HG03139 (cell line): ENCODE measurements at regions not wholly inside any gene's neighbourhood (a gene's known extent, or its start where the extent isn't known, plus 50 kb on each side); places are given as distances from the start of the nearest gene placed in this dataset.

Experiments used
- ATAC-seq: cut with Tn5 transposase; IDR thresholded peaks from one replicate; pipeline ENCODE4 v1.9.1; 2021; ENCODE audit not compliant: unreplicated experiment

- ATAC-seq, result no peak
These were observed 273.1 kb downstream of the CLIC5 start for GRCh38 chr6:45742591-45742990.

GRCh38 chr6:45741437-45742171 lies 274.1 kb downstream of the CLIC5 start:
- ATAC-seq, result peak; percentile 53

GRCh38 chr6:45739058-45739457 lies 276.6 kb downstream of the CLIC5 start:
- no peak for ATAC-seq

- ATAC-seq, result no peak
These were observed 277.6 kb downstream of the CLIC5 start for GRCh38 chr6:45738057-45738455.

GRCh38 chr6:45737331-45738056 lies 278.2 kb downstream of the CLIC5 start:
- ATAC-seq, result peak; percentile 55

GRCh38 chr6:45736134-45736533 lies 279.5 kb downstream of the CLIC5 start:
- ATAC-seq, result no peak

GRCh38 chr6:45732731-45733130 lies 282.9 kb downstream of the CLIC5 start:
- no peak for ATAC-seq

- no peak for ATAC-seq
These were observed 285.4 kb downstream of the CLIC5 start for GRCh38 chr6:45730232-45730631.

GRCh38 chr6:45728674-45729073 lies 287.0 kb downstream of the CLIC5 start:
- ATAC-seq, result no peak

DNA sequence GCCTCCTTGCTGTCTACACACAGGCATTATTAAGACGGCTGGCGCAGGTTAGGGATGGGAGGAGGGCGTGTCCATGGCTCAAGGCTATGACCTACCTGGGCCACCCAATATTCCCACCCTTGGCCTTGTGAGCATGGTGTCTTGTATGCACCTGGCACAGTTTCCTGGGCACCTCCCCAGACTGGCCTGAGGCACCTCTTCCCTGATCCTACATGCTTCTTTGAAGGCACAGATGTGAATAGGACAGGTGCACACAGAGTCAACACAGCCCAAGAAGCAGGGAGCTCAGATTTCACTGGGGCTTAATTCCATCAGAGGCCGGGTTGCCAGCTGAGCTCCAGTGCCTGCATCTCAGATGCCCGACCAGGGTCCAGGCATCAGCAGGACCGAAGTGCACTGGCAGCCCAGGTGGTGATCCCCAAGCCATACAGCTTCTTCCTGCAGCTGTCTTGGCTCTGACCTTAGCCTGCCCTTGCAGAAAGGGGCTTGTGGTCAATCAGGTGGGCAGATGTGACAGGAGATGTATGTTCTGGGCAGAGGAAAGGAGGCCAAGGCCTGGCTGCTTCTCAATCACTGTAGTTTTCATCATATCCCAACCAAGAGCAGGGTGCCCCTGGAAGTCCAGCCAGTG lies 287.7 kb downstream of the CLIC5 start:
- ATAC-seq, result no peak

GRCh38 chr6:45727228-45727627 lies 288.4 kb downstream of the CLIC5 start:
- ATAC-seq, result no peak

GRCh38 chr6:45726444-45726843 lies 289.2 kb downstream of the CLIC5 start:
- no peak for ATAC-seq

DNA sequence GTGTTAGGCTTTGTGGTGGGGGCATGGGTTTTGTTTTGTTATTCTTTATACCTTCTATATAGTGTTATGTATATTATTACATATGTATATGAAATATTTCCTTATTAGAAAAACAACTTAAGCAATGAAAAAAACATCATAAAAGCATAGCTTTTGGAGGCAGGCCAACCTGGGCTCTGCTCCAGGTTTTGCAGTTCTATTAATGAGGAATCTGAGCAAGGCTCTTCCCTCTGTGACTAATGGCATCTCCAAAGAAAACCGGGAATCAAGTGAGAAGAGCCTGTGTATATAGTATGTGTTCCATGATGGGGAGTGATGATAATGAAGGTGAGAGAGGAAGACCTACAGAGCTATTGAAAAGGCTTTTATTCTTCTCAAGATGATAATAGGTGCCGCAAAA lies 291.1 kb downstream of the CLIC5 start:
- ATAC-seq, result no peak

DNA sequence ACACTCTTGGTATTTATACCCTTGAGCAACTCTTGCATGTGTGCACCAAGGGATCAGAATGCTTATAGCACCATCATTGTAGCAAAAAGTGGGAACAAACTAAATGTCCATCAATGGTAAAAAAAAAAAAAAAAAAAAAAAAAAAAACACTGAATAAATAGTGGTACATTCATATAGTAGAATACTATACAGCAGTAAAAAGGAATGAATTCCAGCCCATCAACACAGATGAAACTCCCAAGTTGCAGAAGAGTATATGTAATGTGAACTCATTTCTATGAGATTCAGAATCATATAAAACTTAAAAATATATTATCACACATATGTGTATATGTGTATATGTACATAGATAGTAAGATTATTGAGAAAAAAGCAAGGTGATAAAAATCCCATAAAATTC lies 291.6 kb downstream of the CLIC5 start:
- no peak for ATAC-seq

- no peak for ATAC-seq
These were observed 292.8 kb downstream of the CLIC5 start for GRCh38 chr6:45722876-45723275.

DNA sequence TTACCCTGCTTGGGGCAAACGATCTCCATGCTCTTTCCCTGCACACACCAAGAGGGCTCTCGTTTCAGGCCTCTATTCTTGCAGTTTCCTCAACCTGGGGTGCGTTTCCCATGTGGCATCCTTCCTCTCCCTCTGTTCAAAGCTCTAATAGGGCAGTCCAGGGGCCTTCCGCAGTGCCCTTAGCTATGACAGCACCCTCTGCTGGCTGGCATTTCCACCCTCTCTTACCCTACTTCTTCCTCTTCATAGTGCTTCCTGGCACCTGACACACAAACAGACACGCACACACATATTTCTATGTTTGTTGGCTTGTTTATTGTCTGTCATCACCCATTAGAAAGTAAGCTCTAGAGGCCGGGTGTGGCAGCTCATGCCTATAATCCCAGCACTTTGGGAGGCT lies 294.0 kb downstream of the CLIC5 start:
- ATAC-seq, result no peak

DNA sequence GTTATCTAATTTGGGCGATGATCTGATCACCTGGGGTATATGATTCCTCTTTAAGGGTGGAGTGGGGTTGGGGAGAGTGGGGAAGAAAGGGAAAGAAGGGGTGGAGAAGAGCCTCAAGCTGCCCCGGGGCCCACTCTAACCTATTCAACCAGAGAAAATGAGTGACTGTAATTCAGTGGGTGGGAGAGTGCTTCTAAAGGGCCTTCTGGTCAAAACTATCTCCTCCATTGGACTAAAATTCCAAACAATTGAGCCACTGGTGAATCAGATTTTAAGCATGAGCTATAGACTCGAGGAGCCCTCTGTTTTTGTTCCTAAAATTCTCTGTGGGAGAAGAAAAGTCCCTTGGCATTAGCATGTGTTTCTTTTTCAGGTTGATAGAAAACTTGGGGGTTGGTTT lies 296.8 kb downstream of the CLIC5 start:
- ATAC-seq, result no peak

DNA sequence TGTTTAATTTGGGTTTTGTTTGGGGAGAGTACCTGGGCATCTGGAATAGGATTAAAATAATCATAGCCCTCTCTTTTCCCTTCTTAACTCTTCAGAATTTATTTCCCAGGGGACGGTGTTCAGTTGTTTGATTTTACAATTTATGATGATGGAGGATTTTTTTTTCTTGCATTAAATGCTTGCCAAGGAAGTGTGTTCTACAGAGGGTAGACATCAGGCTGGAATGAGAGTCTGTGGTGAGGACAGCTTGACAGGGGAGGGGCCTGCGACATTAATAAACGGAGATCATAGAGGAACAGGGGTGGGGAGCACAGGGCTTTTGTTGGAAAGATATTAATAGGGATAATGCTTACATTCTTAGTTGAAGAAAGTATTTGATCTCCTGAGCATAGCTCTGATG lies 297.5 kb downstream of the CLIC5 start:
- no peak for ATAC-seq

- ATAC-seq, result no peak
These were observed 297.9 kb downstream of the CLIC5 start for GRCh38 chr6:45717715-45718114.

DNA sequence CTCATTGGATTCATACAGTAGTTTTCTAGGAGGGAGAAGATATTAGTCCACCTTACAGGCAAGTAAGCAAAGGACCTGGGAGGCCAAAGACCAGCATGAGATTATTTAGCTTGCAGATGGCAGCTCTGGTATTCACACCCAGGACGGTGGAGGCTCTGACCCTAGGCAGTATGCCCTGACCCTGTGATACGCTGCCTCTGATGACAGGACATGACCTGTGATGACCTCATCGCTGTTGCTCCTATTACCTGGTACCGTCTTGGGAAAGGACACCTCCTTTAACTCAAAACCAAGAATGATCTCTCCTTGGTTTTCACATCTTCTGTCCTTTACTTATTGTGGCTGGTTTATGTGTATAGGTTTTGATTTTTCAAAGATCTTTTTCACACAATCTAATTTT lies 298.6 kb downstream of the CLIC5 start:
- ATAC-seq, result no peak

GRCh38 chr6:45715508-45715803 lies 300.2 kb downstream of the CLIC5 start:
- ATAC-seq, result no peak

- ATAC-seq, result no peak
These were observed 300.7 kb downstream of the CLIC5 start for GRCh38 chr6:45714741-45715507.
